HEK293T (cell line): ENCODE measurements at regions not wholly inside any gene's neighbourhood (a gene's known extent, or its start where the extent isn't known, plus 50 kb on each side); places are given as distances from the start of the nearest gene placed in this dataset.

ENCODE experiments used
- ARNT ChIP-seq: fragments of 450-650 bp; IDR thresholded peaks from 2 replicates; pipeline ENCODE4 v1.6.1; 2017; ENCODE audit warnings: mild to moderate bottlenecking
- BHLHE40 ChIP-seq: fragments of 450-650 bp; IDR thresholded peaks from 2 replicates; pipeline ENCODE4 v1.6.1; 2016; ENCODE audit warnings: mild to moderate bottlenecking, moderate library complexity, borderline replicate concordance
- CTBP1 ChIP-seq: fragments of 450-650 bp; IDR thresholded peaks from 2 replicates; pipeline ENCODE4 v1.6.1; 2016; ENCODE audit warnings: borderline replicate concordance
- FOXA1 ChIP-seq: fragments of 450-650 bp; IDR thresholded peaks from 2 replicates; pipeline ENCODE4 v1.6.1; 2016; ENCODE audit warnings: mild to moderate bottlenecking
- FOXK2 ChIP-seq: fragments of 450-650 bp; IDR thresholded peaks from 2 replicates; pipeline ENCODE4 v1.6.1; 2016; ENCODE audit warnings: mild to moderate bottlenecking
- FOXM1 ChIP-seq: fragments of 450-650 bp; IDR thresholded peaks from 2 replicates; pipeline ENCODE4 v1.6.1; 2017; ENCODE audit warnings: mild to moderate bottlenecking, borderline replicate concordance
- SP1 ChIP-seq: fragments of 450-650 bp; IDR thresholded peaks from 2 replicates; pipeline ENCODE4 v1.6.1; 2017
- SUZ12 ChIP-seq: fragments of 450-650 bp; IDR thresholded peaks from 2 replicates; pipeline ENCODE4 v1.6.1; 2016; ENCODE audit warnings: mild to moderate bottlenecking
- TARDBP ChIP-seq: fragments of 450-650 bp; IDR thresholded peaks from 2 replicates; pipeline ENCODE4 v1.6.1; 2016

- TF ChIP-seq ARNT (no peak), TARDBP (no peak), FOXK2 (no peak), SP1 (no peak), CTBP1 (no peak), FOXM1 (no peak), BHLHE40 (no peak), FOXA1 (no peak), SUZ12 (no peak)
Observed at GRCh38 chr5:28603869-28604268, 1565.5 kb upstream of the CDH9 start.
